Testis (tissue), 2 donors: ENCODE measurements at regions not wholly inside any gene's neighbourhood (a gene's known extent, or its start where the extent isn't known, plus 50 kb on each side); places are given as distances from the start of the nearest gene placed in this dataset.

Experiments used
- CTCF ChIP-seq, 3 experiments: fragments of 450-650 bp in 2 of 3; fragments of 200-600 bp in 1 of 3; sonication (generic) in 1 of 3; IDR thresholded peaks; one replicate each; pipeline ENCODE4 v1.5.1; 2016 to 2019; ENCODE audit warnings: antibody characterized with exemption in 3 of 3, mild to moderate bottlenecking in 2 of 3, moderate library complexity in 1 of 3
- POLR2A ChIP-seq: fragments of 450-650 bp; IDR thresholded peaks from one replicate; pipeline ENCODE4 v1.6.1; 2017; ENCODE audit warnings: antibody characterized with exemption, mild to moderate bottlenecking, moderate library complexity

GRCh38 chr13:89315287-89315686 is 1644.1 kb downstream of the SLITRK5 start:
- TF ChIP-seq CTCF (IDR thresholded peaks at IDR 0.05), result no peak
- no peak for TF ChIP-seq POLR2A
